Loucy (cell line): ENCODE measurements at regions not wholly inside any gene's neighbourhood (a gene's known extent, or its start where the extent isn't known, plus 50 kb on each side); places are given as distances from the start of the nearest gene placed in this dataset.

ENCODE experiments used
- CTCF ChIP-seq: fragments of 200-600 bp; sonication (generic); conservative IDR thresholded peaks from 2 replicates; pipeline ENCODE4 v1.5.1; 2014; ENCODE audit warnings: mild to moderate bottlenecking, antibody characterized with exemption, low read length
- EZH2phosphoT487 ChIP-seq: fragments of 200-600 bp; IDR thresholded peaks from 2 replicates; pipeline ENCODE4 v1.6.1; 2018; ENCODE audit warnings: antibody characterized with exemption, mild to moderate bottlenecking, moderate library complexity, borderline replicate concordance

GRCh38 chr5:110956280-110956912 lies 115.1 kb upstream of the TSLP start:
- TF ChIP-seq CTCF (no peak), EZH2phosphoT487 (no peak)
